WTC11 (cell line): ENCODE measurements at regions not wholly inside any gene's neighbourhood (a gene's known extent, or its start where the extent isn't known, plus 50 kb on each side); places are given as distances from the start of the nearest gene placed in this dataset.

Source experiments
- ATAC-seq: fragments of 200-7000 bp; cut with Tn5 transposase; 2 replicates; pipeline ENCODE4 v1.10.0; 2021; ENCODE audit warnings: mild to moderate bottlenecking, moderate library complexity
- CTCF ChIA-PET: fragments of 300-600 bp; sonication (Branson Sonifier 250); formaldehyde crosslinking; loops from one replicate; lab custom pipeline; 2021; ENCODE audit warnings: antibody characterized with exemption; lab: Charles Lee
- POLR2A ChIA-PET: fragments of 350-600 bp; sonication (Branson Sonifier 250); formaldehyde crosslinking; loops from one replicate; lab custom pipeline; 2021; ENCODE audit warnings: antibody characterized with exemption; lab: Charles Lee
- DNase-seq: peaks from one replicate; pipeline ENCODE4 v3.0.0; 2021; ENCODE audit warnings: low spot score
- H3K27ac Mint-ChIP-seq: 2 replicates; pipeline ENCODE4 v1.8.0; 2021; ENCODE audit warnings: mixed read lengths
- H3K27me3 Mint-ChIP-seq: 2 replicates; pipeline ENCODE4 v1.8.0; 2021; ENCODE audit warnings: low read depth, mild to moderate bottlenecking, moderate library complexity, mixed read lengths
- H3K36me3 Mint-ChIP-seq: 2 replicates; pipeline ENCODE4 v1.8.0; 2021; ENCODE audit warnings: mixed read lengths
- H3K4me1 Mint-ChIP-seq: 2 replicates; pipeline ENCODE4 v1.8.0; 2022; ENCODE audit warnings: mixed read lengths
- H3K4me3 Mint-ChIP-seq: 2 replicates; pipeline ENCODE4 v1.8.0; 2021; ENCODE audit warnings: mild to moderate bottlenecking, moderate library complexity, mixed read lengths
- H3K9me3 Mint-ChIP-seq: 2 replicates; pipeline ENCODE4 v1.8.0; 2021; ENCODE audit warnings: mixed read lengths
- CREB1 ChIP-seq: sonication (generic); formaldehyde crosslinking; IDR thresholded peaks from 2 replicates; pipeline ENCODE4 v1.8.0; 2023; ENCODE audit warnings: mild to moderate bottlenecking, missing genetic modification reagents
- CREM ChIP-seq: sonication (generic); formaldehyde crosslinking; IDR thresholded peaks from 2 replicates; pipeline ENCODE4 v1.8.1; 2022; ENCODE audit warnings: mild to moderate bottlenecking, missing genetic modification reagents, moderate library complexity
- ELF4 ChIP-seq: sonication (generic); formaldehyde crosslinking; IDR thresholded peaks from 2 replicates; pipeline ENCODE4 v1.8.1; 2022; ENCODE audit warnings: low read depth, mild to moderate bottlenecking, moderate library complexity, missing genetic modification reagents
- GRHL2 ChIP-seq: fragments of 250-450 bp; sonication (Bioruptor Pico); IDR thresholded peaks from 2 replicates; pipeline ENCODE4 v1.8.0; 2022; ENCODE audit warnings: mild to moderate bottlenecking, moderate library complexity; ENCODE audit not compliant: insufficient replicate concordance, severe bottlenecking
- HMGA2 ChIP-seq: fragments of 250-450 bp; sonication (Bioruptor Pico); IDR thresholded peaks from 2 replicates; pipeline ENCODE4 v1.4.0; 2021; ENCODE audit warnings: mild to moderate bottlenecking, moderate library complexity
- NFYB ChIP-seq: sonication (generic); formaldehyde crosslinking; conservative IDR thresholded peaks from 2 replicates; pipeline ENCODE4 v1.8.0; 2022; ENCODE audit warnings: low read depth, missing genetic modification reagents
- OVOL2 ChIP-seq: fragments of 250-450 bp; sonication (Bioruptor Pico); IDR thresholded peaks from 2 replicates; pipeline ENCODE4 v1.9.0; 2021; ENCODE audit warnings: mild to moderate bottlenecking, borderline replicate concordance
- PRRX2 ChIP-seq: fragments of 250-450 bp; sonication (Bioruptor Pico); IDR thresholded peaks from 2 replicates; pipeline ENCODE4 v1.8.0; 2021; ENCODE audit warnings: mild to moderate bottlenecking
- SMAD3 ChIP-seq: sonication (generic); formaldehyde crosslinking; IDR thresholded peaks from 2 replicates; pipeline ENCODE4 v1.8.0; 2022; ENCODE audit warnings: missing genetic modification reagents, mild to moderate bottlenecking, borderline replicate concordance
- TCF7 ChIP-seq: sonication (generic); formaldehyde crosslinking; IDR thresholded peaks from 2 replicates; pipeline ENCODE4 v1.8.0; 2022; ENCODE audit warnings: mild to moderate bottlenecking, low read depth, missing genetic modification reagents, moderate library complexity
- TEAD4 ChIP-seq: sonication (generic); formaldehyde crosslinking; IDR thresholded peaks from 2 replicates; pipeline ENCODE4 v1.8.0; 2022; ENCODE audit warnings: mild to moderate bottlenecking, missing genetic modification reagents
- ZNF138 ChIP-seq: sonication (generic); formaldehyde crosslinking; conservative IDR thresholded peaks from 2 replicates; pipeline ENCODE4 v1.8.1; 2022; ENCODE audit warnings: mild to moderate bottlenecking, moderate library complexity, missing genetic modification reagents
- ZNF219 ChIP-seq: sonication (generic); formaldehyde crosslinking; IDR thresholded peaks from 2 replicates; pipeline ENCODE4 v1.8.0; 2023; ENCODE audit warnings: missing genetic modification reagents, mild to moderate bottlenecking, borderline replicate concordance
- TF ChIP-seq, protein P1 (sequence below): sonication (generic); formaldehyde crosslinking; IDR thresholded peaks from 2 replicates; pipeline ENCODE4 v1.8.1; 2023; ENCODE audit warnings: mild to moderate bottlenecking, missing genetic modification reagents, moderate library complexity
- TF ChIP-seq, protein P2 (sequence below): sonication (generic); formaldehyde crosslinking; IDR thresholded peaks from 2 replicates; pipeline ENCODE4 v1.8.0; 2022; ENCODE audit warnings: mild to moderate bottlenecking, missing genetic modification reagents
- TF ChIP-seq, protein P3 (sequence below): sonication (generic); formaldehyde crosslinking; IDR thresholded peaks from 2 replicates; pipeline ENCODE4 v1.8.0; 2023; ENCODE audit warnings: missing genetic modification reagents
- TF ChIP-seq, protein P4 (sequence below): sonication (generic); formaldehyde crosslinking; conservative IDR thresholded peaks from 2 replicates; pipeline ENCODE4 v1.8.1; 2023; ENCODE audit warnings: mild to moderate bottlenecking, low read depth, missing genetic modification reagents, moderate library complexity
- TF ChIP-seq, protein P5 (sequence below): fragments of 250-450 bp; sonication (Bioruptor Pico); IDR thresholded peaks from 2 replicates; pipeline ENCODE4 v1.9.0; 2021; ENCODE audit warnings: moderate library complexity, mild to moderate bottlenecking, inconsistent platforms, borderline replicate concordance
- TF ChIP-seq, protein P6 (sequence below): fragments of 250-450 bp; sonication (Bioruptor Pico); IDR thresholded peaks from 2 replicates; pipeline ENCODE4 v2.1.2; 2022; ENCODE audit warnings: mild to moderate bottlenecking, moderate library complexity
- TF ChIP-seq, protein P7 (sequence below): fragments of 250-450 bp; sonication (Bioruptor Pico); IDR thresholded peaks from 2 replicates; pipeline ENCODE4 v1.9.0; 2021; ENCODE audit warnings: mild to moderate bottlenecking
- TF ChIP-seq, protein P8 (sequence below): sonication (generic); formaldehyde crosslinking; IDR thresholded peaks from 2 replicates; pipeline ENCODE4 v1.8.0; 2022; ENCODE audit warnings: mild to moderate bottlenecking, missing genetic modification reagents

DNA sequence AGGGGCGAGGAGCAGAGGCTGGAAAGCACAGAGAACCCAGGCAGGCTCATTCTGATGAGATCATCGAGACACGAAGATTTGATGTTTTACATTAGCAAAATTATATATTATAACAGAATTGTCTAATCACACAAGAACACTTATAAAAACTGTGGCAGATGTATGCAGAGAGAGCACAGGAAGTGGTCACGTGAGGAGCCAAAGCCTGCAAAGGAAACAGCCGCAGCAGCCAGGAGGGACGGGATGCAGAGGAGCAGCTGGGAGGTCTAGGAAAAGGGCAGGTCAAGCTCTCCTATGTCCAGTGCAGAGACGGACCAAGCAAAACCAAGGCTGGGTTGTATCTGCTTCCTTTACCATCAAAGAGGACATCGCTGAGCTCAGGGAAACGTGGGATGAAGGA, 355.1 kb upstream of the MYT1L start (continued):
- TF ChIP-seq TCF7 = no peak
- no peak for TF ChIP-seq GRHL2
- TF ChIP-seq, protein P1, sequence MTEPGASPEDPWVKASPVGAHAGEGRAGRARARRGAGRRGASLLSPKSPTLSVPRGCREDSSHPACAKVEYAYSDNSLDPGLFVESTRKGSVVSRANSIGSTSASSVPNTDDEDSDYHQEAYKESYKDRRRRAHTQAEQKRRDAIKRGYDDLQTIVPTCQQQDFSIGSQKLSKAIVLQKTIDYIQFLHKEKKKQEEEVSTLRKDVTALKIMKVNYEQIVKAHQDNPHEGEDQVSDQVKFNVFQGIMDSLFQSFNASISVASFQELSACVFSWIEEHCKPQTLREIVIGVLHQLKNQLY = no peak
- no peak for TF ChIP-seq OVOL2 (CRISPR knock-in tag)
- no peak for TF ChIP-seq CREB1 (CRISPR knock-in tag)
- no peak for TF ChIP-seq ELF4 (CRISPR knock-in tag)
- no peak for TF ChIP-seq ZNF138
- no peak for TF ChIP-seq CREM
- no peak for TF ChIP-seq HMGA2 (CRISPR knock-in tag)
- TF ChIP-seq, protein P2, sequence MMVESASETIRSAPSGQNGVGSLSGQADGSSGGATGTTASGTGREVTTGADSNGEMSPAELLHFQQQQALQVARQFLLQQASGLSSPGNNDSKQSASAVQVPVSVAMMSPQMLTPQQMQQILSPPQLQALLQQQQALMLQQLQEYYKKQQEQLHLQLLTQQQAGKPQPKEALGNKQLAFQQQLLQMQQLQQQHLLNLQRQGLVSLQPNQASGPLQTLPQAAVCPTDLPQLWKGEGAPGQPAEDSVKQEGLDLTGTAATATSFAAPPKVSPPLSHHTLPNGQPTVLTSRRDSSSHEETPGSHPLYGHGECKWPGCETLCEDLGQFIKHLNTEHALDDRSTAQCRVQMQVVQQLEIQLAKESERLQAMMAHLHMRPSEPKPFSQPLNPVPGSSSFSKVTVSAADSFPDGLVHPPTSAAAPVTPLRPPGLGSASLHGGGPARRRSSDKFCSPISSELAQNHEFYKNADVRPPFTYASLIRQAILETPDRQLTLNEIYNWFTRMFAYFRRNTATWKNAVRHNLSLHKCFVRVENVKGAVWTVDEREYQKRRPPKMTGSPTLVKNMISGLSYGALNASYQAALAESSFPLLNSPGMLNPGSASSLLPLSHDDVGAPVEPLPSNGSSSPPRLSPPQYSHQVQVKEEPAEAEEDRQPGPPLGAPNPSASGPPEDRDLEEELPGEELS = no peak
- TF ChIP-seq NFYB = no peak
- TF ChIP-seq, protein P3, sequence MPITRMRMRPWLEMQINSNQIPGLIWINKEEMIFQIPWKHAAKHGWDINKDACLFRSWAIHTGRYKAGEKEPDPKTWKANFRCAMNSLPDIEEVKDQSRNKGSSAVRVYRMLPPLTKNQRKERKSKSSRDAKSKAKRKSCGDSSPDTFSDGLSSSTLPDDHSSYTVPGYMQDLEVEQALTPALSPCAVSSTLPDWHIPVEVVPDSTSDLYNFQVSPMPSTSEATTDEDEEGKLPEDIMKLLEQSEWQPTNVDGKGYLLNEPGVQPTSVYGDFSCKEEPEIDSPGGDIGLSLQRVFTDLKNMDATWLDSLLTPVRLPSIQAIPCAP = no peak
- TF ChIP-seq, protein P4, sequence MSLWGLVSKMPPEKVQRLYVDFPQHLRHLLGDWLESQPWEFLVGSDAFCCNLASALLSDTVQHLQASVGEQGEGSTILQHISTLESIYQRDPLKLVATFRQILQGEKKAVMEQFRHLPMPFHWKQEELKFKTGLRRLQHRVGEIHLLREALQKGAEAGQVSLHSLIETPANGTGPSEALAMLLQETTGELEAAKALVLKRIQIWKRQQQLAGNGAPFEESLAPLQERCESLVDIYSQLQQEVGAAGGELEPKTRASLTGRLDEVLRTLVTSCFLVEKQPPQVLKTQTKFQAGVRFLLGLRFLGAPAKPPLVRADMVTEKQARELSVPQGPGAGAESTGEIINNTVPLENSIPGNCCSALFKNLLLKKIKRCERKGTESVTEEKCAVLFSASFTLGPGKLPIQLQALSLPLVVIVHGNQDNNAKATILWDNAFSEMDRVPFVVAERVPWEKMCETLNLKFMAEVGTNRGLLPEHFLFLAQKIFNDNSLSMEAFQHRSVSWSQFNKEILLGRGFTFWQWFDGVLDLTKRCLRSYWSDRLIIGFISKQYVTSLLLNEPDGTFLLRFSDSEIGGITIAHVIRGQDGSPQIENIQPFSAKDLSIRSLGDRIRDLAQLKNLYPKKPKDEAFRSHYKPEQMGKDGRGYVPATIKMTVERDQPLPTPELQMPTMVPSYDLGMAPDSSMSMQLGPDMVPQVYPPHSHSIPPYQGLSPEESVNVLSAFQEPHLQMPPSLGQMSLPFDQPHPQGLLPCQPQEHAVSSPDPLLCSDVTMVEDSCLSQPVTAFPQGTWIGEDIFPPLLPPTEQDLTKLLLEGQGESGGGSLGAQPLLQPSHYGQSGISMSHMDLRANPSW (CRISPR knock-in tag) = no peak

DNA sequence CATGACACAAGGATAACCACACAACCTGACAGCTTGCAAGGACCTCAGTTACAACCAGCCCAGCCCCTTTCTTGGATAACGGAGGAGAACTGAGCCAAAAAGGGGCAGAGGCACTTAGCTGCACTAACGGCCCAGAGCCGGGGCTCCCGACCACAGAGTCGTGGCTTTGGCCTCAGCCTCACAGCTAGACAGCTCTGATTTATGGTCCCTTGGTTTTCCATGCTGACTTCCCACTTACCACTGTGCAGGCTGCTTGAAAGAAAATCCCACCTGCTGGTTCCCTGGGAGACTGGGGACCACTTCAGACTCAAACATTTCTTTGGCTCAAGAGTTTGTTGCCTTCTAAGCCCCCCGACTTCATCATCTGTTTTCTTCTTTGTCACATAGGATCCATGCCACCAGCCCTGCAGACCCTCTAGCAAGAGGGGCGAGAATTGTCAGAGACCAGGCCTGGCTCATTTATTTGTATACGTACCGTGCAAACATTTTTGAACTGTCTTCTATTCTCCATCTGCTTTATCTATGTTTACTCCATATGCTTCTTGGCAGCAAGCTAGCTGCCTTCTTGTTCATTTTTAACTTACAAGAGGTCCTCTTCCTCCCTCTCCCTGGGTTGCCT, 352.6 kb upstream of the MYT1L start:
- no peak overlapping the region for H3K27ac Mint-ChIP-seq
- H3K9me3 Mint-ChIP-seq = no peaks in the 10 kb centered on the region; the same call in 1 of the 2 replicates
- H3K36me3 Mint-ChIP-seq = no peaks in the 10 kb centered on the region
- peaks cover 18% of the 10 kb centered on the region for H3K4me1 Mint-ChIP-seq
- ATAC-seq (no peak), DNase-seq (no peak)
- POLR2A ChIA-PET = no interaction called here
- CTCF ChIA-PET = no interaction called here
- H3K27me3 Mint-ChIP-seq = peaks cover 5% of the 10 kb centered on the region; the same call in 1 of the 2 replicates
- H3K4me3 Mint-ChIP-seq = no peak overlapping the region
- TF ChIP-seq CREB1 (CRISPR knock-in tag) = no peak
- TF ChIP-seq, protein P4 (CRISPR knock-in tag) = no peak
- no peak for TF ChIP-seq TEAD4
- TF ChIP-seq ZNF219 (CRISPR knock-in tag) = no peak
- TF ChIP-seq, protein P5, sequence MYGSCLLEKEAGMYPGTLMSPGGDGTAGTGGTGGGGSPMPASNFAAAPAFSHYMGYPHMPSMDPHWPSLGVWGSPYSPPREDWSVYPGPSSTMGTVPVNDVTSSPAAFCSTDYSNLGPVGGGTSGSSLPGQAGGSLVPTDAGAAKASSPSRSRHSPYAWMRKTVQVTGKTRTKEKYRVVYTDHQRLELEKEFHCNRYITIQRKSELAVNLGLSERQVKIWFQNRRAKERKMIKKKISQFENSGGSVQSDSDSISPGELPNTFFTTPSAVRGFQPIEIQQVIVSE = no peak
- no peak for TF ChIP-seq SMAD3
- TF ChIP-seq, protein P6, sequence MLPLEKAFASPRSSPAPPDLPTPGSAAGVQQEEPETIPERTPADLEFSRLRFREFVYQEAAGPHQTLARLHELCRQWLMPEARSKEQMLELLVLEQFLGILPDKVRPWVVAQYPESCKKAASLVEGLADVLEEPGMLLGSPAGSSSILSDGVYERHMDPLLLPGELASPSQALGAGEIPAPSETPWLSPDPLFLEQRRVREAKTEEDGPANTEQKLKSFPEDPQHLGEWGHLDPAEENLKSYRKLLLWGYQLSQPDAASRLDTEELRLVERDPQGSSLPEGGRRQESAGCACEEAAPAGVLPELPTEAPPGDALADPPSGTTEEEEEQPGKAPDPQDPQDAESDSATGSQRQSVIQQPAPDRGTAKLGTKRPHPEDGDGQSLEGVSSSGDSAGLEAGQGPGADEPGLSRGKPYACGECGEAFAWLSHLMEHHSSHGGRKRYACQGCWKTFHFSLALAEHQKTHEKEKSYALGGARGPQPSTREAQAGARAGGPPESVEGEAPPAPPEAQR (CRISPR knock-in tag) = no peak
- TF ChIP-seq, protein P7, sequence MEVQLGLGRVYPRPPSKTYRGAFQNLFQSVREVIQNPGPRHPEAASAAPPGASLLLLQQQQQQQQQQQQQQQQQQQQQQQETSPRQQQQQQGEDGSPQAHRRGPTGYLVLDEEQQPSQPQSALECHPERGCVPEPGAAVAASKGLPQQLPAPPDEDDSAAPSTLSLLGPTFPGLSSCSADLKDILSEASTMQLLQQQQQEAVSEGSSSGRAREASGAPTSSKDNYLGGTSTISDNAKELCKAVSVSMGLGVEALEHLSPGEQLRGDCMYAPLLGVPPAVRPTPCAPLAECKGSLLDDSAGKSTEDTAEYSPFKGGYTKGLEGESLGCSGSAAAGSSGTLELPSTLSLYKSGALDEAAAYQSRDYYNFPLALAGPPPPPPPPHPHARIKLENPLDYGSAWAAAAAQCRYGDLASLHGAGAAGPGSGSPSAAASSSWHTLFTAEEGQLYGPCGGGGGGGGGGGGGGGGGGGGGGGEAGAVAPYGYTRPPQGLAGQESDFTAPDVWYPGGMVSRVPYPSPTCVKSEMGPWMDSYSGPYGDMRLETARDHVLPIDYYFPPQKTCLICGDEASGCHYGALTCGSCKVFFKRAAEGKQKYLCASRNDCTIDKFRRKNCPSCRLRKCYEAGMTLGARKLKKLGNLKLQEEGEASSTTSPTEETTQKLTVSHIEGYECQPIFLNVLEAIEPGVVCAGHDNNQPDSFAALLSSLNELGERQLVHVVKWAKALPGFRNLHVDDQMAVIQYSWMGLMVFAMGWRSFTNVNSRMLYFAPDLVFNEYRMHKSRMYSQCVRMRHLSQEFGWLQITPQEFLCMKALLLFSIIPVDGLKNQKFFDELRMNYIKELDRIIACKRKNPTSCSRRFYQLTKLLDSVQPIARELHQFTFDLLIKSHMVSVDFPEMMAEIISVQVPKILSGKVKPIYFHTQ (CRISPR knock-in tag) = no peak
- no peak for TF ChIP-seq PRRX2 (CRISPR knock-in tag)
- TF ChIP-seq, protein P8, sequence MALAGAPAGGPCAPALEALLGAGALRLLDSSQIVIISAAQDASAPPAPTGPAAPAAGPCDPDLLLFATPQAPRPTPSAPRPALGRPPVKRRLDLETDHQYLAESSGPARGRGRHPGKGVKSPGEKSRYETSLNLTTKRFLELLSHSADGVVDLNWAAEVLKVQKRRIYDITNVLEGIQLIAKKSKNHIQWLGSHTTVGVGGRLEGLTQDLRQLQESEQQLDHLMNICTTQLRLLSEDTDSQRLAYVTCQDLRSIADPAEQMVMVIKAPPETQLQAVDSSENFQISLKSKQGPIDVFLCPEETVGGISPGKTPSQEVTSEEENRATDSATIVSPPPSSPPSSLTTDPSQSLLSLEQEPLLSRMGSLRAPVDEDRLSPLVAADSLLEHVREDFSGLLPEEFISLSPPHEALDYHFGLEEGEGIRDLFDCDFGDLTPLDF (CRISPR knock-in tag) = no peak
- no peak for TF ChIP-seq TCF7
